Activated gamma-delta T cell treated with Interleukin-2 at 50 U/mL for 16 hours (primary cell): ENCODE measurements at regions not wholly inside any gene's neighbourhood (a gene's known extent, or its start where the extent isn't known, plus 50 kb on each side); places are given as distances from the start of the nearest gene placed in this dataset.
"Not testable (repeated sequence)": the region's sequence is repeated elsewhere in the genome, so short reads cannot be mapped to it uniquely, and the experiment has no call there.

ENCODE experiments used
- DNase-seq: peaks from one replicate; pipeline ENCODE4 v3.0.0-alpha.2; 2020

DNA sequence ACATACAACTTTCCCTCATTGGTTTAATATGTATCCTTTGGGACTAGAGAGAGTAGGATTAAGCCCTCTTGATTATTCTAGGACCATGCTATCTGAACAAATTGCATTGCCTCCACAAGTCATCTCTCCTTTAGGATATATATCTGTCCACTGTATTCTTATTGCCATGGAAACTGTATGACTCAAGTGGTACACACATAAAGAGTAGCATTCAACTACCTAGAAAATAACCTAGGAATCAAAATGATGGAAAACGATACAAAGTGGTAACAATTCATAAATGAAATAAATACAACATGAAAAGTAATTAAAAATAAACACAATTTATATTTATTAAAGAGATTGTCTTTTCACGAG is 212.1 kb upstream of the P2RY1 start:
- DNase-seq, result no peak

DNA sequence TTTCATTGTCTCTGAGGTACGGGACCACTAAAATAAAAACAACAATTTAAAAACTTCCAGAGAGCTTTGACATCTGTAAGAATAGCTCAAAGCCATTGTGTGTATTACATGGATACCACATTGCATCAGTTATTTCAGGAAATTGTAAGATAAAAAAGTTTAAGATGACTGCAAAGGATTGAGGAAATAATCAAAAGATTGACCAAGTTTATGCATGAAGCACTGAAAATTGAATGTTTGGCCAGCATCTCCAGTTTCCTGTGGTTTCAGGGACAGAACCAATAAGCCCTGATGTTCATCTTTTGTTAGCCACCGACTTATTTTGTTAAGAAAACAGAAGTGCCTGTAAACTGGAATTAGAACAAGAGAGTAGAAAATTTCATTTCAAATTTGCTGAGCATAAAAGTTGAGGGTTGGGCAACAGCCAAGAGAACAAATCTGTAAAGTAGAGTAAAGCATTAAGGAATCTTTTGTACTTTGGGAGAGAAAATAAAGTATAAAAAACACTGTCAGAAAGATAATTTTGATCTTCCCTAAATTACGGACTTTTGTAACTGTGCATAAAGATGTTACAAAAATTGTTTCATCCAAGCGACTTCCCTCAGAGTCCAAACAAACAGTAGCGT is 211.5 kb upstream of the P2RY1 start:
- DNase-seq, result no peak

DNA sequence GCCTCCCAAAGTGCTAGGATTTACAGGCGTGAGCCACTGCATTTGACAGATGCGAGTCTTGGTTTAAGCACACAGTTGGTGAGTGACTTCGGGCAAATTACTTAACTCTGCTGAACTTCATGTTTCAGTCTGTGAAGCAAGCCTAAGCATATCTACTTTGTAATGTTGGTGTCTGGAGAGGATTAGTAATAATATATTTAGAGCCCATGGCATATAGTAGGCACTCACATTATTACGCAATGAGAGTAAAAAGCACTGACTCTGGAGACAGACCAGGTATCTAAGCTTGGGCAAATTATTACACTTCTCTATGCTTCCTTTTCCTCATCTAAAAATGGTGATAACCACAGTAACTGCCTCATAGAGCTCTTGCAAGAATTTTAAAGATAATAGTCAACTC is 208.7 kb upstream of the P2RY1 start:
- no peak for DNase-seq

DNA sequence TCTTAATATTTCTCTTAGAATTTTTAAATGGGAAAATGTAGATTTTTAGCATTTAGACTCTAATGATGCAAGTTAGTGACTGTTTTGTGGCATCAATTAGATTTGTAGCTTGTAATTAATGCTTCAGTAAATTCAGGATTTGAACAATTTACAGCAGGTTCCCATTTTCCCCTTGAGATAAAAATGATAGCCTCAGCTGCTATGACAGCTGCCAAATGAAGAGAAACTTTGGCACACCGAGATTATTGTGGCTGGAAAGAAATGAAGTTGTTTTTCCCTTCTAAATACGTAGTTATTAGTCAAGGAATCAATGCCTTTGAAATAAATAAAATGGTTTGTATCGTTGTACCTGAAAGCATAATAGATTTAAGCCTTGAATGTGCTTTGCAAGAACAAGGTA is 206.4 kb upstream of the P2RY1 start:
- no peak for DNase-seq

DNA sequence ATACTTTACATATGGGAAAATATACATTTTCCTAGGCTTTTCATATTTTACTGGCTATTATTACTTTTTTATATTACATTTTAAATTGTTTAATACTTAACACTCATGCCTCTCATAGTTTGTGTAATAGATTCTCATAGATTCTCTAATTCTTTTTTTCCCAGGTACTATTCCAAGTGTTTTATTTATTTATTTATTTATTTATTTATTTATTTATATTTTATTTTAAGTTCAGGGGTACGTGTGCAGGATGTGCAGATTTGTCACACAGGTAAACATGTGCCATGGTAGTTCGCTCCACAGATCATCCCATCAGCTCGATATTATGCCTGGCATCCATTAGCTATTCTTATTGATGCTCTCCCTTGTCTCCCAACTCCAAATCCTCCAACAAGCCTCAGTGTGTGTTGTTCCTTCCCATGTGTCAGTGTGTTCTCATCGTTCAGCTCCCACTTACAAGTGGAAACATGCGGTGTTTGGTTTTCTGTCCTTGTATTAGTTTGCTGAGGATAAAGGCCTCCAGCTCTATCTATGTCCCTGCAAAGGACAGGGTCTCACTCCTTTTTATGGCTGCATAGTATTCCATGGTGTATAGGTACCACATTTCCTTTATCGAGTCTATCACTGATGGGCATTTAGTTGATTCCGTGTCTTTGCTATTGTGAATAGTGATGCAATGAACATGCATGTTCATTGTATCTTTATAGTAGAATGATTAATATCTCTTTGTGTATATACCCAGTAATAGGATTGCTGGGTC is 205.4 kb upstream of the P2RY1 start:
- no peak for DNase-seq

DNA sequence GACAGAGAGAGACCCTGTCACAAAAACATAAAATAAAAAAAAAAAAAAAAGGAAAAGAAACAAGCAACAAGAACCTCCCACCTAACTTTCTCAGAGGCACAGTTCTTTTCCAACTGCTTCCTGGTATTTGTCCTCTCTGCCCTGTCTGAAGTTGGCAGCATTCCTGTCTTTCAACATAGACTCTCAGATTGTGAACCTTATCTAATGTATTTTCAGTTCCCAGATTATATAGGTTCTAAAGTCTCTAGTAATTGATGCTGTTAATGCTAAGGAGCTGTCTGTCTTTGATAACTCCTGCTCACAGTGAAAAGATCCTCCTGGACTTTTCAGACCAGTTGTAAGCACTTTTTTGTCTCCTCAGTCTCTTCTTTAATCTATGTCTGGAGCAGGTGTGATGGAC is 199.5 kb upstream of the P2RY1 start:
- no peak for DNase-seq

DNA sequence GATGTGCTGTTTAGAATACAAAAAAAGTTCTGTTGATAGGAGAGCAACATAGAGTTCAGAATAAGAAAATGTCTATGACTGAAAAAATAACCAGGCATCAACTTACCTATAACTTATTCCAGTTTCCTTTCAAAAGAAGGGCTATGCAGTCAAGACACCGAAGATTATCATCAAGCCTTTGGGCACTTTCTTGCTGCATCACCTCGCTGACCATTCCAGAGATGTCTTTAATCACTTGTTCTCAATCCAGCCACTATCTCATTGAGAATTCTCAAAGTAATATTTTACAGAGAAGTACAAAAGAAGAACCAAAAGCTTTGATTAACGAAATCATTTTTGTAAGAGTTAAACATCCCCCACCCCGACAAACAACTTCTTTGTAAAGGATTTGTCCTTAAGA is 198.3 kb upstream of the P2RY1 start:
- no peak for DNase-seq

DNA sequence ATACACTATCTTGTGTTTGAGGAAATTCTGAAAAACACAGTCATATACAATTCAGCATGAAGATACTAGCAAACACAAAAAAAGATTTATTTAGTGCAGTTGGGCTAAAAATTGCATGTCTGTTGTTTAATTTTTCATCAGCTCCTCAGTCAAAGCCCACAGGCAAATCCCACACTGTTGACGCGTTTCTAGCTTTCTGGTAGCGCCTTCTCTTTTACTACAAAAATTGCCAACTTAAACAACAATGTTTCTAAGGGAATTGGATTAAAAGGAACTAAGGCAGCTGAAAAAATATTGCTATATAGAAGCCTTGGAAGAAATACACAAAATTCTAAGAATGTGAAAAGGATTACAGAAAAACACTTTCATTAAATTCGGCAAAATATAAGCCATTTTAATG is 196.7 kb upstream of the P2RY1 start:
- no peak for DNase-seq

DNA sequence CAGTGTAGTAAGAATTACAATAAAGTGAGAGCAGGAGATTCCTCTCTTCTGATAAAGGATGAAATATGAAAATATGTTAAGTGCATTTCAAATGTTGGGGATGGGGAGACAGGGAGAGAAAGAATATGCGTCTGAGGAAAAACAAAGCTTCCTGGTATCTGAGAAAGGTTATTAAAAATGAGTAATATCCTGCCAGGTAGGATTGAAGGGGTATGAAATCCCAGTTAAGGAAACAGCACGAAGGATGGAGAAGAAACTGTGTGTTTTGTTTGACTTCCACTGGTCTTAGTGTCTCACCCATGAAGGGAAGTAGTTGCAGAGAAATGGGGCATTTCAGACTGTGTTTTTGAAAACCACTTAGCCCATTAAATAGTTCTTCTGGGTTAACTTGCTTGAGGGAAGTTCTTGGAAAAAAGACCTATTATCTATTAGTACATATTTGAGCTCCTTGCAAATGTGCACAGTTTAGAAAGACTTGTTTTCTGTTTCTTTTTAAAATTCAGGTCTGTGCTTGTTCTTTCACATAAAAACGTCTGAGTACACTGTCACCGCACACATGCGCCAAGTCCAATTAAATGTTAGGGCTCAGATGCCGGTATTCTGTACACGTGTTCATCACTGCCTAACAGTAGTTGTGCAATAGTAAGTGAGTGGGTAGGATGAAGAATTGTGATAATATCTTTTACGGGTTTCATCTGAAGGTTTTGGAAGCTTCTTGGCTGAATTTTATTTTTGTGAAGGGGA is 196.1 kb upstream of the P2RY1 start:
- no peak for DNase-seq

DNA sequence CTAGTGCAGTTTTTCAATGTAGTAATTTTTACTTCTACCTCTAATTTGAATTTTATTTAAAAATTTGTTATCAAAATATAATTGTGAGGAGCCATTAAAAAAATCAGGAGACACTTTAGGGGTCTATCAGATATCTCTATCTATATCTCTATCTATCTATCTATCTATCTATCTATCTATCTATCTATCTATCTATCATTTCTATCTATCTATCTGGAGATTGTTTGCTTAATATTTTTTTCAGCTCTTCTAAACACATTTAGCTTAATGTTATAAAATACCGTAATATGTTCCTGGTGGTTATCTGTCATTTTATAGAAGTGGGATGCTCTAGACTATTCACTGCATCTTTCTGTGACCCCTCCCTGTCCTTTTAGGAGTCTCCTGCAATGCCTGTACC is 193.7 kb upstream of the P2RY1 start:
- DNase-seq, result no peak

DNA sequence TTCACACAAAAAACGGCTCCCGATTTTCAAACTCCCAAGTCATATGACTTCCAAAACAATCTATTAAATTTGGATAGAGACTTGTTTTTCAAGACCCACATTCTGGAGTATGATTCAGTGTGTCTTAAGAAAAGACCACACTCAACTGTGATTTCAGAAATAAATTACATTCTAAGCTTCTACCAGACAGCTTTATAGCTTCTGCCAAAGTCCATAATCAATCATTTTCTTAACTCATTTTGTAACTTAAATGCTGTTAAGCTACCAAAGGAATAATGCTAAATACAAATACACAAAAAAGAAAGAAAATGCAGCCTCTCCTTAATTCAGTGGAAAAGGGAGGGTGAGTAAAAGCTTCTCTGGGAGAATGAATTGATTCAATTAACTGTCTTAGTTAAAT is 192.3 kb upstream of the P2RY1 start:
- no peak for DNase-seq

DNA sequence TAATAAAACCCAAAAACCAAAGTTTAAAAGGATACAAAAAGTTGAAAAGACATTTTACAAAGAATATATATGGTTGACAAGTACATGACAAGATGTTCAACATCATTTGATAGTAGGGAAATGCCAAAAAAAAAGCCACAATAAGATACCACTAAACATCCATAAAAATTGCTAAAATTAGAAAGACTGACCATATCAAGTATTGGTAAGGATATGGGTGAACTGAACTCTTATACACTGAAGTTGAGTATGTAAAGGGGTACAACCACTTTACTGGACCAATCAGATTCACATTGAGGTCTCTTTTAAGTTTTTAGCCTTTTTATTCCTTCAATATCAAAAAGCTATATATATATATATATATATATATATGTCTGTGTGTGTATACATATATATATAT is 190.5 kb upstream of the P2RY1 start:
- no peak for DNase-seq

DNA sequence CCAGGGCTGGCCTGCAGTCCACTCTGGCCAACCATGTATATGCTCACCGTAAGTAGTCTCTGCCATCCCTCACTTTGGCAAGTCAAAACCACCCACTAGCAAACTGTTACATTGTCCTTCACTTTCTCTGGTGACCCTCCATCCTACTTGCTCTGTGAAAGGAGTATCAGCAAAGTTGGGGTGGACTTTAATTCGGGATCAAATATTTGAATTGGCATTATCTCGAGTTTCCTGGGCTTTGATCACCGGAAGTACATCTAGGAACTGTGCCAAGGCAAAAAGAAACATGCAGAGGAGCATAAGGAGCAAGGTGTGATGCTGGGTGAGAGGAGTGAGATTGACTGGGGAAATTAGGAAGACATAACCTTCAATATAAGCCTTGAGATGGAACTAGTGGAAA is 188.9 kb upstream of the P2RY1 start:
- DNase-seq, result no peak

DNA sequence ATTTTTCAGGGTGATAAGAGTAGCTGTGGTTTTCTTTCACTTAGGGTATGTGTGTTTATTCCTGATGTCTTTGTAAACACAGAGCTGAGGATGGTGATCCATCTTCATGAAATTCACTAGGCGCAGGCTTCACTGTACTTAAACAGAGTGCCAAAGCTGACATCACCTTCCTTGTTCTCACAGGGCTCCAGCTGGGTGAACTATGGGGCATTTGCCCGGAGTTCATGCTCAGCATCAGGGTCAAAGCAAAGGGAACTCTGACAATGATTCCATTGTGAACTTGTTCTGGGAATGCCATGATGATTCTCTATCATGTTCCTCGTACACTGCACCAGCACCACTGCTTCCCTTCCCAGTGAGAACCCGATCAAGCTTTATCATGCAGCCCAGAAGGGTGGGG is 184.8 kb upstream of the P2RY1 start:
- DNase-seq, result no peak

DNA sequence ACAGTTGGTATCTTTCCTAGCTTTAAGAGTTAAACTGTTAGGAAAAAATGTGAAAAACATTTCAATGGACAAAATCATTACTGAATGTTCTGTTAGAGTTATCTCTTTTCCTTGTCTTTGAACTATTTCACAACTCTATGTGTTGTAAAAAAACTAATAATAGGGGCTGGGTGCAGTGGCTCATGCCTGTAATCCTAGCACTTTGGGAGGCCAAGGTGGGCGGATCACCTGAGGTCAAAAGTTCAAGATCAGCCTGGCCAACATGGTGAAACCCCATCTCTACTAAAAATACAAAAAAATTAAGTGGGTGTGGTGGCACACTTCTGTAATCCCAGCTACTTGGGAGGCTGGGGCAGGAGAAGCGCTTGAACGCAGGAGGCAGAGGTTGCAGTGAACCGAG is 184.0 kb upstream of the P2RY1 start:
- DNase-seq, result not testable (repeated sequence)

DNA sequence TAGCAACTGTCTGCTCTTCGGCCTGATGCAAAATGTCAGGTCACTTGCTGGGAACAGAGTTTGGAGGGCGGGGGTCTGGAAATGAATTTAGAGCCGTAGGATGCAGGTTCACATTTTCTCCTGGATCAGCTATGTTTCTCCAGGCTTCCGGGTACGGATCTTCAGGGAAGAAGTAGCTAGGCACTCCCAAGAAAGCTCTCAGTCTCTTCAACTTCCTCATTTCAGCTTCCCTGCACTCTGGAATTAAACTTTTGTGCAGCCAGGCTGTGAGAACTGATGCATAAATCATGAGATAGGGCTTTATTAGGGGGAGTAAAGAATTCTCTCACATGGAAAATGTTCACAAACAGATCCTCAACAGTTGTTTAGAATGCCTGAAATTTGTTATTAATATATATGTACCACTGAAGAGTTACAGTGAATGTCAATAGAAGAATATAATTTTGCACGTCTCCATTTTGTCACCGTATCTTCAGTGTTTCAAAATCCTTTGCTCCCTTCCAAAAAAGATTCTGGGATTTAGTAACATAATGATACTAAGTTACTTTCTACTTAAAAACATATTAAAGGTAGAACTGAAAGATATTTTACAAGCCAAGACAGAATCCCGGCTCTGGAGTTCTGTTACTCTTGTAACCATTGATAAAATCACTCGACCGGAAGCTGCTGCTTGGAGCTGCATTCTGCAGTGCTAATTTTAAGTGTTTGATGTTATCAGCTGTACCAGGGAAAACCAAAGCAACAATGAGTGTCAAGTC is 178.5 kb upstream of the P2RY1 start:
- no peak for DNase-seq

DNA sequence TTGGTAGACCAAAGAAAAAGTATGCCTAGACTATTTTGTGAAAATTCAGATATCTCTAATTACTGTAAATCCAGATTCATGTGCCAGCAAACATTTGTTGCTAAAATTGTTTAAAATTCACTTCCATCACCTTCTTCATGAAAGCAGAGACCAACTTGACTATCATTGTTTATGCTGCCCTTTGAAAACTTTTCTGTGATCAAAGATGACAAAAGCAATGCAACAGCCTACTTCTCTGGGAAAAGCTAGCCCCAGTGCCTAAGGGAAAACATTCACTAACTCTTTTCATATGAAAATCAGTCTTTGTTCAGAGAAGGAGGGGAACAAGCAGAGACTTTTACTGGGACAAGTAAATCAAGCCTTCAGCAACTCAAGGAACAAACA is 178.0 kb upstream of the P2RY1 start:
- no peak for DNase-seq

DNA sequence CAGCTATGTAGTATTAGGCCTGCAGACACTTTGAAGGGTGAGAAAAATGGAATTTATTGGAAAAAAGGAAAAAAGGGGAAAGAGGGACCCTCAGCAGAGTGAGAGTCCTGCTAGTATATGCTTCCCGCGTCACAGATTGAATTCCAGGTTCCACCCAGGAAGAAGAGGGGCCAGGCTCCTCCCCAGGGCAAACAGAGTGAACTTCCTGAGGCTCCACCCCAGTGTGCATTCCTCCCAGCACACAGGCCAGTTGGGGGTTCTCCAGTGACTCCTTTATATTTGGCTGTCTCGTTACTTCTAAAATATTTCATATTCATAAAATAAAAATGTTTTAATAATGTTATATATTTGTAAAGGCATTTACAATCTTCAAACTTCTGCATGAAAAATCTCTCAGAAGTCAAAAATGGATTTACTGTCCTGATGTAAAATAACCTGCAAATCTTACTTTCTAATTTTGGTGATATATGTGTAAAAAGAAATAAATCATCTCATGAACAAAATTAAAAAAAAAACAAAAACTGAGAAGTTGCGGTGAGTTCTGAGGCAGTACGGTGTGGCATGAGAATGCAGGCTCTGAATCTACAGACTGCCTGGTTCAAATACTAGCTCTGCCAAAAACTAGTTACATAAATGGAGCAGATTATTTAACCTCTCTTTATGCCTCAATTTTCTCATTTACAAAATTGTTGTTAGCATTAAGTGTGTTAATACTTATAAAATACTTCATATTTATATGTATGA is 175.8 kb upstream of the P2RY1 start:
- DNase-seq, result no peak

DNA sequence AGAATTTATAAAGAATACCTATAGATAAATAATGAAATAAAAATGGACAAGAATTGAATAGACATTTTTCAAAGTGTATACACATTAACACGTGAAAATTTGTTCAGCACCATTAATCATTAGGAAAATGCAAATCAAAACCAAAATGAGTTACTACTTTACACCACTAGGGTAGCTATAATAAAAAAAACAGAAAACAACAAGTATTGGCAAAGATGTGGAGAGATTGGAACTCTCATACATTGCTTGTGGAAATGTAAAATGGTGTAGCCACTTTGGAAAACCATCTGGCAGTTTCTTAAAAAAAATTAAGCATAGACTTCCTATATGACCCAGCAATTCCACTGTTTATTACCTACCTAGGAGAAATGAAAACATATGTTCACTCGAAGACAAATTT is 172.8 kb upstream of the P2RY1 start:
- DNase-seq, result no peak

DNA sequence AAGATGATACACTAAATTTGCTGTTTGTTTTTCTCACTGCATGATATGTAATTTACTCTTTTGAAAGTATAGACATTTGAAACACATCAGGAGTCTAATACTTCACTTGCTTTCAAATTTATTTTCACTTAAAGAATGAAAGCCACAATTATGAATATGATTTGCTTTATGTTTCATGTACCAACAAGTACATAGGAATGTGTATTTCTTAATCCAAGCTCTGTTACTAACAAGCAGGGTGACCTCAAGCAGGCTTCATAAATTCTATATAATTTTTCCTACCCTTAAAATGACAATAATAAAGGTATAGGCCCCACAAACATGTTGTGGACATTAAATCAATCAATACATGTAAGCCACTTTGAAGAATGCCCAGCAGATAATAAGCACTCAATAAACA is 170.2 kb upstream of the P2RY1 start:
- no peak for DNase-seq

DNA sequence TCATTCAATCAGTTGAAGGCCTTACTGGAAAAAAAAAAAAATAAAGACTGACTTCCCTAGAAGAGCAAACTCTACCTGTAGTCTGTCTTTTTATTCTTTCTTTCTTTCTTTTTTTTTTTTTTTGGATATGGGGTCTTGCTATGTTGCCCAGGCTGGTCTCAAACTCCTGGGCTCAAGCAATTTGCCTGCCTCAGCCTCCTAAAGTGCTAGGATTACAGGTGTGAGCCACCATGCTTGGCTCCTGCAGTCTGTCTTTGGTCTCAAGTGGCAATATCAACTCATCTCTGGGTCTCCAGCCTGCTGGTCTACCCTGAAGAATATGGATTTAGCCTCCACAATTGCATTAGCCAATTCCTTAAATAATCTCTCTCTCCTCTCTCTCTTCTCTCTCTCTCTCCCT is 167.7 kb upstream of the P2RY1 start:
- DNase-seq, result no peak

DNA sequence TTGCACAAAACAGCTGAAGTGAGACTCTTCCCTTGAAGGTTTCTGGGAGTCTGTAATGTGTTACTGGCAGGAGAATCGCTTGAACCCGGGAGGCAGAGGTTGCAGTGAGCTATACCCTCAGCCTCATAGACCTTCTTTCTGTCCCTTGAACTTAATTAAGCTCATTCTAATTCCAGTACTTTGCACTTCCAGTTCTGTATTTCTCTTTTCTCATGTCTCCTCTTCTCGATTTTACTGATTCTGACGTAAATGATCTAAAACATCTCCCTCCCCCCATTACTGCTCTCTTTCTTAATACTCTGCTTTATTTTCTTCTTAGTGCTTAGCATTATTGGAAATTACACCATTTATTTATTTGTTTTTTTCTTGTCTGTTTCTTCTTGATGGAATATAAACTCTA is 165.4 kb upstream of the P2RY1 start:
- no peak for DNase-seq
